HL-60 (cell line): ENCODE measurements at regions not wholly inside any gene's neighbourhood (a gene's known extent, or its start where the extent isn't known, plus 50 kb on each side); places are given as distances from the start of the nearest gene placed in this dataset.

Experiments
- DNase-seq, 2 experiments: peaks; one replicate each; pipeline ENCODE4 v3.0.0-alpha.2; 2010 to 2020; ENCODE audit warnings: low read depth in 1 of 2, low spot score in 1 of 2
- H3K27ac ChIP-seq: fragments of 250-450 bp; sonication (Bioruptor Pico); replicated peaks from 2 replicates; pipeline ENCODE4 v1.5.1; 2020; ENCODE audit warnings: mild to moderate bottlenecking, moderate library complexity
- H3K27me3 ChIP-seq: fragments of 250-450 bp; sonication (Bioruptor Pico); 2 replicates; pipeline ENCODE4 v1.5.1; 2021; ENCODE audit warnings: mild to moderate bottlenecking, moderate library complexity; ENCODE audit not compliant: insufficient read depth, poor library complexity, severe bottlenecking
- H3K4me3 ChIP-seq: replicated peaks from 2 replicates; pipeline ENCODE4 v1.5.1; 2011; ENCODE audit warnings: mild to moderate bottlenecking, control low read depth, low read length; ENCODE audit not compliant: insufficient read depth
- GABPA ChIP-seq: IDR thresholded peaks from 2 replicates; pipeline ENCODE4 v1.6.1; 2012; ENCODE audit warnings: low read depth
- POLR2AphosphoS5 ChIP-seq: IDR thresholded peaks from 2 replicates; pipeline ENCODE4 v1.6.1; 2012; ENCODE audit warnings: low read depth
- SPI1 ChIP-seq: IDR thresholded peaks from 2 replicates; pipeline ENCODE4 v1.6.1; 2012; ENCODE audit warnings: low read depth, mild to moderate bottlenecking, borderline replicate concordance
- TF ChIP-seq, protein P1 (sequence below): IDR thresholded peaks from one replicate; pipeline ENCODE4 v1.5.1; 2011; ENCODE audit warnings: low read length, control low read depth, inconsistent platforms; ENCODE audit not compliant: insufficient read depth
- TF ChIP-seq, protein P2 (sequence below): IDR thresholded peaks from 2 replicates; pipeline ENCODE4 v1.6.1; 2012; ENCODE audit warnings: low read depth; ENCODE audit not compliant: insufficient replicate concordance

DNA sequence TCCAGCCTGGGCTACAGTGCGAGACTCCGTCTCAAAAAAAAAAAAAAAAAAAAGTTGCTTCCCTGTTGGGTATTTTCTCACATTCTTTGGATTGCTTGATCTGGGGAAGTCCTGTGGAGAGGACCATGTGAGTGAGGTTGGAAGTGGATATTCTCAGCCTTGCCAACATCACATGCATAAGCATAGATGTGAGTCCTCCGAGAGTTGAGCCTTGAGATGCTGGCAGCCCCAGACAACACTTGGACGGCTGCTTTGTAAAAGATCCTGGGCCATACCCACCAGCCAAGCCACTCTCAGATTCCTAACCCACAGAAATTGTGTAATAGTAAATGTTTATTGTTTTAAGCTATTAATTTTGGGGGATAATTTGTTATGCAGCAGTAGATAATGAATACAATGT lies 1570.0 kb upstream of the GOT2 start:
- H3K27ac ChIP-seq: no peak overlapping the region
- no peak overlapping the region for H3K4me3 ChIP-seq
- H3K27me3 ChIP-seq: no peaks in the 10 kb centered on the region
- DNase-seq: no peak
- TF ChIP-seq, protein P1, sequence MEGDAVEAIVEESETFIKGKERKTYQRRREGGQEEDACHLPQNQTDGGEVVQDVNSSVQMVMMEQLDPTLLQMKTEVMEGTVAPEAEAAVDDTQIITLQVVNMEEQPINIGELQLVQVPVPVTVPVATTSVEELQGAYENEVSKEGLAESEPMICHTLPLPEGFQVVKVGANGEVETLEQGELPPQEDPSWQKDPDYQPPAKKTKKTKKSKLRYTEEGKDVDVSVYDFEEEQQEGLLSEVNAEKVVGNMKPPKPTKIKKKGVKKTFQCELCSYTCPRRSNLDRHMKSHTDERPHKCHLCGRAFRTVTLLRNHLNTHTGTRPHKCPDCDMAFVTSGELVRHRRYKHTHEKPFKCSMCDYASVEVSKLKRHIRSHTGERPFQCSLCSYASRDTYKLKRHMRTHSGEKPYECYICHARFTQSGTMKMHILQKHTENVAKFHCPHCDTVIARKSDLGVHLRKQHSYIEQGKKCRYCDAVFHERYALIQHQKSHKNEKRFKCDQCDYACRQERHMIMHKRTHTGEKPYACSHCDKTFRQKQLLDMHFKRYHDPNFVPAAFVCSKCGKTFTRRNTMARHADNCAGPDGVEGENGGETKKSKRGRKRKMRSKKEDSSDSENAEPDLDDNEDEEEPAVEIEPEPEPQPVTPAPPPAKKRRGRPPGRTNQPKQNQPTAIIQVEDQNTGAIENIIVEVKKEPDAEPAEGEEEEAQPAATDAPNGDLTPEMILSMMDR: no peak
- TF ChIP-seq, protein P2, sequence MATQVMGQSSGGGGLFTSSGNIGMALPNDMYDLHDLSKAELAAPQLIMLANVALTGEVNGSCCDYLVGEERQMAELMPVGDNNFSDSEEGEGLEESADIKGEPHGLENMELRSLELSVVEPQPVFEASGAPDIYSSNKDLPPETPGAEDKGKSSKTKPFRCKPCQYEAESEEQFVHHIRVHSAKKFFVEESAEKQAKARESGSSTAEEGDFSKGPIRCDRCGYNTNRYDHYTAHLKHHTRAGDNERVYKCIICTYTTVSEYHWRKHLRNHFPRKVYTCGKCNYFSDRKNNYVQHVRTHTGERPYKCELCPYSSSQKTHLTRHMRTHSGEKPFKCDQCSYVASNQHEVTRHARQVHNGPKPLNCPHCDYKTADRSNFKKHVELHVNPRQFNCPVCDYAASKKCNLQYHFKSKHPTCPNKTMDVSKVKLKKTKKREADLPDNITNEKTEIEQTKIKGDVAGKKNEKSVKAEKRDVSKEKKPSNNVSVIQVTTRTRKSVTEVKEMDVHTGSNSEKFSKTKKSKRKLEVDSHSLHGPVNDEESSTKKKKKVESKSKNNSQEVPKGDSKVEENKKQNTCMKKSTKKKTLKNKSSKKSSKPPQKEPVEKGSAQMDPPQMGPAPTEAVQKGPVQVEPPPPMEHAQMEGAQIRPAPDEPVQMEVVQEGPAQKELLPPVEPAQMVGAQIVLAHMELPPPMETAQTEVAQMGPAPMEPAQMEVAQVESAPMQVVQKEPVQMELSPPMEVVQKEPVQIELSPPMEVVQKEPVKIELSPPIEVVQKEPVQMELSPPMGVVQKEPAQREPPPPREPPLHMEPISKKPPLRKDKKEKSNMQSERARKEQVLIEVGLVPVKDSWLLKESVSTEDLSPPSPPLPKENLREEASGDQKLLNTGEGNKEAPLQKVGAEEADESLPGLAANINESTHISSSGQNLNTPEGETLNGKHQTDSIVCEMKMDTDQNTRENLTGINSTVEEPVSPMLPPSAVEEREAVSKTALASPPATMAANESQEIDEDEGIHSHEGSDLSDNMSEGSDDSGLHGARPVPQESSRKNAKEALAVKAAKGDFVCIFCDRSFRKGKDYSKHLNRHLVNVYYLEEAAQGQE: no peak
- no peak for TF ChIP-seq SPI1
- TF ChIP-seq POLR2AphosphoS5: no peak
- TF ChIP-seq GABPA: no peak

DNA sequence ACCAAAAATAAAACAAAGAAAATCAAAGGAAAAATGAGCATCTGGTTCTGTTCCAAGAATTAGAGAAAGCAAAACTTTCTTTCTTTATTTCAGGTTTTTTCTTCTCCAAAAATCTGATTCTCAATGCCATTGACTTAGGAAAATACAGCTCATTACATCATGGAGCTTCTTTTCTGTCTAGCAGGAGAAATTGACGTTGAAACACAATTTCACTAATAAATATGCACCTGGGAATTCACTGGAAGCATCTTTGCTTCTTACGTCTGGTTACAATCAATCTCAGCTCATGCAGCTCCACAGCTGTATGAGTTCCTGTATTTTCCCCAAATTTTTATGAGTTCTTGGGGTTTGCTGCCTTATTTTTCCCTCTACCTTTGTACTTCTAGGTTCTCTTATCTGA lies 1568.6 kb upstream of the GOT2 start:
- TF ChIP-seq, protein P2: no peak
- TF ChIP-seq POLR2AphosphoS5 (no peak), GABPA (no peak), SPI1 (no peak)
- TF ChIP-seq, protein P1: no peak
- H3K27ac ChIP-seq: no peak overlapping the region
- DNase-seq: no peak
- no peak overlapping the region for H3K4me3 ChIP-seq
- no peaks in the 10 kb centered on the region for H3K27me3 ChIP-seq

DNA sequence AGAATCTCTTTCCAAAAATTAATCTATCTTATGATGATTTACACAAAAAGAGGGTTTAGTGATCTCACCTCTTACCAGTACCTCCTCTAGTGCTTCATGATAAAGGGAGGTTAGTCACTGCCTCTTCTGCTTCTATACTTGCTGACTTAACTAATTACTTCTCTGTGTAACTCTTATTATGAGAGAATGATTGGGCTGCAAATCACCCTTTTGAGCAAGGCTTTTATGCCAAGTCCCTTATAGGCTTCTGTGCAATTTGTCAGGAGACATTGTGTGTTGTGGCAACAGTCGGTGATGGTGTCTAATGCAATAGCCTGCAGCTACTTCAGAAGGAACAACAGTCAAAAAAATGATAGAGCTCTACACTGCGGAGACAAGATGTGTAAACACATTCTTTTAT lies 1568.1 kb upstream of the GOT2 start:
- Histone ChIP-seq H3K27ac (no peak overlapping the region), H3K4me3 (no peak overlapping the region), H3K27me3 (no peaks in the 10 kb centered on the region)
- TF ChIP-seq, protein P2: no peak
- TF ChIP-seq GABPA: no peak
- TF ChIP-seq, protein P1: no peak
- TF ChIP-seq POLR2AphosphoS5: no peak
- TF ChIP-seq SPI1: no peak
- no peak for DNase-seq
